Stimulated activated CD4-positive, alpha-beta T cell treated with anti-CD3 and anti-CD28 coated beads, Interleukin-15, amount 100 ng/mL, for 48 hours (primary cell): ENCODE measurements at regions not wholly inside any gene's neighbourhood (a gene's known extent, or its start where the extent isn't known, plus 50 kb on each side); places are given as distances from the start of the nearest gene placed in this dataset.

Experiments
- DNase-seq, 2 donors: peaks; one replicate each; pipeline ENCODE4 v3.0.0-alpha.2; 2020; ENCODE audit warnings: low read depth in 2 of 2

GRCh38 chr2:14828223-14828622 is 195.7 kb downstream of the LRATD1 start:
- DNase-seq = no peak

- DNase-seq = no peak
Measured at GRCh38 chr2:14828968-14829367, 196.5 kb downstream of the LRATD1 start.

- no peak for DNase-seq
Measured at GRCh38 chr2:14831458-14831857, 198.9 kb downstream of the LRATD1 start.

- DNase-seq = no peak
Measured at GRCh38 chr2:14843507-14844204, 211.1 kb downstream of the LRATD1 start.

- no peak for DNase-seq
Measured at GRCh38 chr2:14855751-14856150, 223.2 kb downstream of the LRATD1 start.

GRCh38 chr2:14861181-14861580 is 228.7 kb downstream of the LRATD1 start:
- DNase-seq = no peak

- no peak for DNase-seq
Measured at GRCh38 chr2:14866736-14867352, 234.3 kb downstream of the LRATD1 start.

GRCh38 chr2:14867853-14868252 is 235.3 kb downstream of the LRATD1 start:
- no peak for DNase-seq

GRCh38 chr2:14872779-14873325 is 240.3 kb downstream of the LRATD1 start:
- DNase-seq = no peak

GRCh38 chr2:14881651-14882327 is 249.3 kb downstream of the LRATD1 start:
- no peak for DNase-seq

GRCh38 chr2:14884651-14885050 is 252.1 kb downstream of the LRATD1 start:
- DNase-seq = no peak

GRCh38 chr2:14891546-14891945 is 259.0 kb downstream of the LRATD1 start:
- no peak for DNase-seq

- DNase-seq = no peak
Measured at GRCh38 chr2:14896330-14897030, 264.0 kb downstream of the LRATD1 start.

- no peak for DNase-seq
Measured at GRCh38 chr2:14899621-14900414, 267.3 kb downstream of the LRATD1 start.

- DNase-seq = no peak
Measured at GRCh38 chr2:14901737-14902136, 269.2 kb downstream of the LRATD1 start.

GRCh38 chr2:14902953-14903352 is 270.4 kb downstream of the LRATD1 start:
- no peak for DNase-seq

- peak; percentile 31 to 43 for DNase-seq
Measured at GRCh38 chr2:14903709-14904374, 271.3 kb downstream of the LRATD1 start.

GRCh38 chr2:14904378-14904777 is 271.9 kb downstream of the LRATD1 start:
- DNase-seq = peak; percentile 1 to 3

GRCh38 chr2:14905571-14905970 is 273.1 kb downstream of the LRATD1 start:
- no peak for DNase-seq

GRCh38 chr2:14907014-14907612 is 274.6 kb downstream of the LRATD1 start:
- DNase-seq = no peak
